GM21737 (cell line): ENCODE measurements at regions not wholly inside any gene's neighbourhood (a gene's known extent, or its start where the extent isn't known, plus 50 kb on each side); places are given as distances from the start of the nearest gene placed in this dataset.

Experiments
- ATAC-seq: cut with Tn5 transposase; IDR thresholded peaks from one replicate; pipeline ENCODE4 v1.9.1; 2021; ENCODE audit warnings: mild to moderate bottlenecking, moderate library complexity; ENCODE audit not compliant: unreplicated experiment

DNA sequence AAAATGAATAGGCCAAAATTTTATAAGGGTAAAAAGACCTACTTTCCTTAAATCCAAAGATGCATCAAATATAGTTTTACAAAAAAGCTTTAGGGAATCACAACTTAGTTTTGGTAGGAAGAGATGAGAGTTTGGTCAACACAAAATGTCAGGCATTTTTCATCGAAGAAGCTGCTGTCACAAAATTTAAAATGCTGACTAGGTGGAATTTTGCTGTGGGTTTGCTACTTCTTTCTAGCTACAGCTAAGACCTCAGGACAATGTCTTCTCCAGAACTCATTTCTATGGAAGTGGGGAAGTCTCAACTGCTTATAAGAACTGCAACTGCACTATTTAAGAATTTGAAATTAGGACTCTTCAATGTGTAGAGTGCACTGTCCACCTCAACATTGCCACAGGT, 351.1 kb downstream of the HAO1 start:
- no peak for ATAC-seq

DNA sequence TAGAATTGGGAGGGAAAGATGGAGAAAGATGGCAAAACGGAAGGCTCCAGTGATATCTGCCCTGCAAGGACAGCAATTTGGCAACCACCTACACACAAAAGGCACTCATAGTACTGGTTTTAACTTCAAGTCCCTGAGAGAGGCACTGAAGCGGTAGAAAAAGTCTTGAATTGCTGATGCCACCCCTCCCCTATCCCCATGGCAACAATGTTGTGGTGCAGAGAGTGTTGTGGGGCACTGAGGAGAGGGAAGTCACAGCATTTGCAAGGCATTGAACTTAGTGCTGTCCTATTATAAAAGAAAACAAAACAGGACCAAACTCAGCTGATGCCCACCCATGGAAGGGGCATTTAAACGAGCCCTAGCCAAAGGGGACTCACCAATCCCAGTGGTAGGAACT, 343.7 kb downstream of the HAO1 start:
- ATAC-seq: no peak

DNA sequence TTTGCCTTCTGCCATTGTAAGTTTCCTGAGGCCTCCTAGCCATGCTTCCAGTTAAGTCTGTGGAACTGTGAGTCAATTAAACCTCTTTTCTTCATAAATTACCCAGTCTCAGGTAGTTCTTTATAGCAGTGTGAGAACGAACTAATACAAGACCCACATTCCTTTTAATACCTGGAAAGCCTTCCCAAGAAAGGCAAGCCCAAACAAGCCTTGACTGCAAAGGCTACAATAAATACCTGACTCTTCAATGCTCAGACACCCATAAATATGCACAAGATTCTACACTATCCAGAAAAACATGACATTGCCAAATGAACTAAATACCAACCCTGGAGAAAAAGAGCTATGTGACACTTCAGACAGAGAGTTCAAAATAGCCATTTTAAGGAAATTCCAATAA, 338.8 kb downstream of the HAO1 start:
- no peak for ATAC-seq

DNA sequence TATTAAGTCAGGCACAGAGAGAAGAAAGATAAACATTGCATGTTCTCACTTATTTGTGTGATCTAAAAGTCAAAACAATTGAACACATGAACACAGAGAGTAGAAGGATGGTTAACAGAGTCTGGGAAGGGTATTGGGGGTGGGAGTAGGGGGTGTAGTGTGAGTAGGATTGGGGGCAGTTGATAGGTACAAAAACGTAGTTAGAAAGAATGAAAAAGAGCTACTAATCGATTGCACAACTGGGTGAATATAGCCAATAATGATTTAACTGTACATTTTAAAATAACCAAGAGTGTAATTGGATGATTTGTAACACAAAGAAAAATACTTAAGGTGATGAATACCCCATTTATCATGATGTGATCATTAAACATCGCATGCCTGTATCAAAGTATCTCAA, 333.3 kb downstream of the HAO1 start:
- no peak for ATAC-seq

DNA sequence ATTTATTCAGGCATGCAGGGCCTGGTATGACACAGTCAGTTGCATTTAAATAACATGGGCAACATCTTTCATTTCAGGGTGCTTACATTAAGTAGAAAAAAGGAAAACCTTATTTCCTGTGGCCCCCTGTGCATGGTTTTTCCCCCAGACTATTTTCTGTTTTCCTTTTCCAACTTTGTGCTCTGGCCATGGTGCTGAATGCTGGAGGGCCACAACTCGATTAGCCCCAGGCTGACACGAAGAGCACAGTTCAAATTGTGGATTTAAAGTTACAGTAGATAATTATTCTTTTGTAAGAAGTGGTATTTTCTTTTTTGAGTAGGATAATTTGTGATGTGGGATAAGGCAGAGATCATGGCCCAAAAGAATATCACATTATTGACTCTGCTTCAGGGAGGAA, 332.0 kb downstream of the HAO1 start:
- ATAC-seq: no peak

DNA sequence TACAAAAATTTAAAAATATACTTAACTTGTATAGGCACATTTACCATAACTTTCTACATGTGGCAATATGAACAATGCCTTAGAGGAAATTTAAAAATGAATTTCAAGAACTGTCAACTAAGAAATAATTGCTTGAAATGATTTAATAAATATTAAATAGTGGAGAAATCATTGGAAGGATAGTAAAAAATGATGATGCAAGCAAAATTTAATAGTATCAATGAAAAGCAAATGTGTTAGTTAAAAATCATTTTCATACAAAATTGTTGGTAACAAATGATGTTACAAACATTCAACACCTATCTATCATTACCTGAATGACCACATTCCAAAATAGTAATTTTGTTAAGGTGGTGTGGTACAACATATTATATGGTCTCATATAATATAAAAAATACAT, 331.0 kb downstream of the HAO1 start:
- ATAC-seq: no peak

DNA sequence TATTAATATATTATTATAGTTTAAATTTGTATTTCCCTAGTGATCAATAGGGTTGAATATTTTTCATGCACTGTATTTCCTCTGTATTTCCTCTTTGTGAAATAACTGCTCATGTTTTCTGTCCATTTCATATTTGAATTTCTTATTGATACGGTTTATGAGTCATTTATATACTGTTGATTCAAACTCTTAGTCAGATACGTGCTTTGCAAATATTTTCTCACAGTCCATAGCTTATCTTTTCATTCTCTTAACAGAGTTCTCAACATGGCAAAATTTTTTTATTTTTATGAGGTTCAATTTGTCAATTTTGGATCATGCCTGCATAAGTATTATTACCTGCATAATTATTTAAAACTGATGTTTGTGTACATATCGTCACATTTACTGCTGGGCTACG, 329.6 kb downstream of the HAO1 start:
- no peak for ATAC-seq

DNA sequence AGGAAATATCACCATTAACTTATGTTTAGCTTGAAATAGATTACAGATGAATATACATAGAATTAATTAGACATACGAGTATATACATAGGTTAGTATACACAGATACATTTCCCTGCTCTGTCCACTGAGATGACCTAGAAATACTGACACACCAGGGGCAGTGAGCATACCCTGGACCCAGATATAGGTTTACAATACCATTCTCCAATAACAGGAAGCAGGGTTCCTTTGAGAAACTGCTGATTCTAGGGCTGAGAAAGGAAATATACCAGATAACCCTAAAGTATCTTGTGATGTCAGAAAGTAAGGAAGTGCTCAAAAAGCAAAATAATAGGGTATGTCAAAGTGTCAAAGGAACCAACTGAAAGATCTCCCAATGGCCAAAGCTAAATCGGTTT, 322.5 kb downstream of the HAO1 start:
- no peak for ATAC-seq

DNA sequence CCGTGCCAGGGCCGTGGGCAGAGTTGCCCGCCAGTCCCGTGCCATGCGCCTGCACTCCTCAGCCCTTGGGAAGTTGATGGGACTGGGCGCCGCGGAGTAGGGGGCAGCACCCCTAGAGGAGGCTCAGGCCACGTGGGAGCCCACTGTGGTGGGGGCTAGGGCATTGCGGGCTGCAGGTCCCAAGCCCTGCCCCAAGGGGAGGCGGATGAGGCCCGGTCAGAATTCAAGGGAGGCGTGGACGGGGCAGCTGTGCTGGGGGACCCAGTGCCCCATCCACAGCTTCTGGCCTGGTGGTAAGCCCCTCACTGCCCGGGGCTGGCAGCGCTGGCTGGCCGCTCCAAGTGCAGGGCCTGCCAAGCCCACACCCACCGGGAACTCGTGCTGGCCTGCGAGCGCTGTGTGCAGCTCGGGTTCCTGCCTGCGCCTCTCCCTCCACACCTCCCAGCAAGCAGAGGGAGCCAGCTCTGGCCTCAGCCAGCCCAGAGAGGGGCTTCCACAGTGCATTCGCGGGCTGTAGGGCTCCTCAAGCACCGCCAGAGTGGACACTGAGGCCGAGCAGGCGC, 317.8 kb downstream of the HAO1 start:
- ATAC-seq: no peak

DNA sequence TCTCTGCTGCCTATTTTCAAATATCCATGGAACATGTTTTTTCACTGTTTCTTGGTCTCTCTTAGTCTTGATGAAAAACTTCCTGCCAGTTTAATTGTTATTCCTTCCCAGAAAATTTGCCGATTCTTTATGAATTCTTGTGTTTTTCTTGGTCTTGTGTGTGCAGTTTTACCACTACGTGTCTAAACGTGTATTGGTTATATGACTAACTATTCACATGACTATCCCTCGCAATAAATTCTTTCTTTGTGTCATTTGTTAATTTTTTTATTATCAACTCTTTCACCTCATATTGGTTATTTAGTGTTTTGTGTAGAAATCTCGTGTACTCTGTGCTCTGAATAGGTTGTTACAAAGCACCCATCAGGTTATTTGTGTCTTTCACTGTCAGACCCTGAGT, 315.4 kb downstream of the HAO1 start:
- no peak for ATAC-seq

DNA sequence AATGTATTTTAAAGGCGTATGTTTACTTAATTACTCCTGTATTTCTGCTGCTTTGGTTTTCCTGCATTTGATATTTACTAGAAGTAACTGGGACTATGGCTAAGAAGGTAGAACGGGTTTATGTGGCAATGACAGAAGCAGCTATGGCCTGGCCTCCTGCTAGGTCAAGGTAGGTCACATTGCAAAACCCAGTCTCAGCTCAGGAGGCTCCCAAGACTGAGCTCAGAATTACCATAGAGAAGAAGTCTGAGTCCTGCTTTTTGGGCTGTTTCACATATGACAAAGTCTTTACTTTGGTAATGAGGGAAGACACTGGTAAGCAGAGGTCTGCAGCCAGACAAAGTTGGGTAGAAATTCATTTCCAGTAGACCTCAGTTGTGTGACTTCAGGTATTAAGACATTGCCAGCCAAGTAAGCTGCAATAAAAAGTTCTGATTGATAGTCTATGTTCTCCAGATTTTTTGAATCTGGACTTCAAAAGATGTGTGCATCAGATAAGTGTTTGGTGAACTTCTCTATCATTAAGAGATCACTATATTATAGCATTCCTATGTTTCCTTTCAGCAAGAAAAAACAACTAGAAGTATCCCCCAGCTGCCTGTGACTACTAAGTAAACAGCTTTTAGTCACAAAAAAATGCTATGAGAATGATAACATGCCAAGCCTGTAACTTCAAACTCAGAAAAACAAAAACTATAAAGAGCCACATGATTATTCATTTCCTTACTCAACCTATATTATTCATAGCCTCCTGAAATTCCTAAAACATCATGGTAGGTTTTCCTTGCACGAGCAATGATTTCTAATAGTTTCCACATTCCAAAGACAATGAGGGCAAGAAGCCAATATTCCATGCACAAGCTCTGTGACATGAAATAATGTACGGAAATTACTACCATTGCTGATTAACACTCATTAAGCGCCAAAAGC, 312.3 kb downstream of the HAO1 start:
- no peak for ATAC-seq

DNA sequence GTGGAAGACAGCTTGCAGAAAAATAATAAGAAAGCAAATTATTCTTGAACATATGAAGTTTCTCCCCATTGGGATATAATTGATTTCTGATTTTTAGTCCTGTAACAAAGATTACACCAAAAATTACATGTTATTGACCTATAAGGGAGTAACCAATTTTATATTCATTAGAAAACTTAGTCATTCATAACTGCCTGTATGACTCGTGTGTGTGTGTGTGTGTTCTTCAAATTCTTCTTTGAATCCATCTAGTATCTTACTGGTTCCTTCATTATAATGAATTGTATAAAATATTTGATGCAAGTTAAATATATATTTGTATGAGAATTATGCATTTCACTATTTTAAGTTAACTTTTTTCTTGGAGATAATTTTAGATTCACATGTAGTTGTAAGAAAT, 310.4 kb downstream of the HAO1 start:
- ATAC-seq: no peak

DNA sequence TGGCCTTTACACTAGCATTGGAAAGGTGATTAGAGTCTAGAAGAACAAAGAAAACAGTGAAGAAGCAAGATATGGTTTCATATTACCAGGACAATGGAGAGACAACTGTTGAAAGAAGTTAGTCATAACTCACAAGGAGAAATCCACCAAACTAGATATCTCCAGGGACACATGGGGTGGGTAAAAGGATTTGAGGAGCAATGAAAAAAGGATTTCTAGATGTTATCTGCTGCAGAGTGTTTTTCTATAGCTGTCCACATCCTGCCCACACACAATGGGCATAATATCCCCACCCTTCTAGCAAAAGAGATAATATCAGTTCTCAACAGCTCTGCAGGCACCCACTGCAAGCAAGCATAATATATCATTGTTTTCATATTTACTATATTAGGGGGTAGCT, 303.1 kb downstream of the HAO1 start:
- no peak for ATAC-seq

DNA sequence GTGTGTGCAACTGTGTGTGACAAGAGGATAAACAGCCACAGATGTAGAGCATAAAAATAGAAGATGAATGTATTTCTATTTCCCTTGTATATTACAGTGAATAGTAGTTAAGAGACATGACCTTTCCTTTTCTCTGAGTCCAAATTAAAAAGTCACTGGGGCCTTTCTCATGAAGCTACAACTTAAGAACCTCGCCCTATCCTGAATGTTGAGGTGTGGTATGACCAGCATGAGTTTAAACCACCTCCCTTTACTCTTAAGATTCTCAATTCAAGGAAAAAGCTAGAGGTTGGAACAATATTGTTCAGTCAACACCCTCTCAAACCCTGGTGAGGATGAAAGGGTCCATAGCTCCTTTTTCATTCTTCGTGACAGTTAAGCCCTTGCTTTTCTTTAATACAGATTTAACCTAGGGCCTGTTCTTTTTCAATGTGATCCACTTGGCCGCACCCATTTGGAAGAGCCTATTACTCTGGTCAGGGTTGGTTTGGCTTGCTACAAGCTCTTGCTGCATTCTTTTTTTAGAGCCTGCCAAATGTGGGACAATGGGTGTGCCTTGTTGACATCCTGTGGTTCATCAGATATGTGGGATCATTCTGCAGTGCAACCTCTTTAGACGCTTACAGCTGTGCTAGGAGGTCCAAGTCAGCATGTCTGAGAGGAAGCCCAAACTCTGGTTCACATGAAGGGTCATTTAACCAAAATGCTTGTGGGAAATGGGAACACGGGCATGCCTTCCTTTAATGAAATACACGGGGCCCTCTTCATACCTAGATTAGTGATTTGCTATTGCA, 290.0 kb downstream of the HAO1 start:
- no peak for ATAC-seq

DNA sequence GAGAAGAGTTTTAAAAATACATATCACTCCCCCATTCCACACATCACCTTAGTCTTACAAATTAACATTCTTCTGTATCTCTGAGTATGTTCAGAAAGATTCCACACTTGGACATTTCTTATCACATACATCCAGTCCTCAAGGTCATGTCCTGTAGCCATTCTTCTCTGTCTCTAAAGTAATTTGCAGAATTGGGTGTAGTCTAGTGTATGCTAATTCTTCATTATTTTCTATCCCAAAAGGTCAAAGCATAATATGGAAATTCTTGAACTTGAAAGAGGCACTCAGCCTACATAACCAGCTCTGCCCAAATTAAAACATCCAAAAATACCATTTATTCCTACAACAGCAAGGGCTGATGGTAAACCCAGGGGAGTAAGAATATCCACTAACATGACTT, 286.0 kb downstream of the HAO1 start:
- no peak for ATAC-seq

DNA sequence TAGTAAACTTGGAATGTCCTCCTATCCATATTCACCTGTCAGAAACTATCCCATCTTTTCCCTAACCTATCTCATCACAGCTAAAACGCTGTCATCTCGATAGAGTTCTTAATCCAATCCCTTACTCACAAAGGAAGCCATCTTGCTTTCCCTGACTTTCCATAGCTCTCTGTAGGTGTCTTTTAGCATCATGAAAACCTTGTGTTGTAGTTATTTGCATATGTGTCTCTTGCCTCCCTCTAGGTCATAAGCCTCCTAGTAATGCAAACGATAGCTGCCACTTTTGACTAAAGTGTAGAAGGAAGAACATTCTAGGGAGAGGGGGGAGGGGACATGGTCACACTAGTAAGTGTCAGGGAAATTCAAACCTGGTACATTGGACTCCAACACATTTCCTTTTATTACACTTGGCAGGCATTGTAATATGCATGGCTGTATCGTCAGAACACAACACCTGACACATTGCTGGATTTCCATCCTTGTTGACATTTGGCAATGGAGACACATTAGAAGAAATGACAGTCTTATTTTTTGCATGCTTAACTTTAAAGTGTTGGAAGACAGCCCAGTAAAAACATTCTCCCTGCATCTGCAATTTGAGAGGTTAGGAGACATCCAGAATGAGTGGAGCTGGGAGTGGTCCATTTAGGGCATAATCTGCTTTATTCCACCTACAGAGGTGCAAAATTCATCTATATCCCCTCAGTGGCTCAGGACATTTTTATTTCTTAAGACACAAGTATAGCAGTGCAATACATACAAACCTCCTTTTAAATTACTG, 283.4 kb downstream of the HAO1 start:
- ATAC-seq: no peak

DNA sequence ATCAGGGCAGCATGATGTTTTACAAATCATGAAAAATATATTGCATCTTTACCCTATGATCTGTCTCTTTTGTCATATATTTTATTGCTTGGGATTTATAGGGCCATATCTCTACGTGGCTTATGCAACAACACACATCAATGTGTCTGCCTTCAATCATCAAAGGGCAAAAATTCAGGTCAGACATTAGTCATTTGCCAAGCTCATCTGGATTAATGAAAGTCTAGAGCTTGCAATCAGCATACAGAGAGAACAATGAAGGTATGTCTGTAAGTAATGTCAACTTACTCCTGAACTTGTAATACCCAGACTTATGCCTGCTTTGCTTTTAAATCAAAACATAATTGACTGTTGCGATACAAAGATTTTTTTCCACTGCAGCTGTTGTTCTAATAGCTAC, 282.7 kb downstream of the HAO1 start:
- no peak for ATAC-seq

DNA sequence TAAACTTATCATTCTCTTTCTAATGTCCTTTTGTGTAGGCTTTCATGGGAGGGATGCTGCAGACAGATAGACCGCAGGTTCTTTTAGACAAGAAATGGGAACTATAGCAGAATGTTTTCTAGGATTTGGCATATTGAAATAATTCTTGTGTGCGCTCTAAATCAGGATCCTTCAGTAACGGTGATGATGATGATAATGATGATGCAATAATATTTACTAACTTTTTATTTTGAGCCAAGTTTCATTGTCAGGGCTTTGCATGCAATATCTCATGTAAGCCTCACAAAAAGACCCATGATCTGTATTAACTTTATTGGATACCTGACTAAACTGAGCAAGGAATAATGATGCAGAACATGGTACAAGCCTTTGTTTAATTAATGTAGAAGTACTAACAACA, 280.1 kb downstream of the HAO1 start:
- ATAC-seq: no peak

DNA sequence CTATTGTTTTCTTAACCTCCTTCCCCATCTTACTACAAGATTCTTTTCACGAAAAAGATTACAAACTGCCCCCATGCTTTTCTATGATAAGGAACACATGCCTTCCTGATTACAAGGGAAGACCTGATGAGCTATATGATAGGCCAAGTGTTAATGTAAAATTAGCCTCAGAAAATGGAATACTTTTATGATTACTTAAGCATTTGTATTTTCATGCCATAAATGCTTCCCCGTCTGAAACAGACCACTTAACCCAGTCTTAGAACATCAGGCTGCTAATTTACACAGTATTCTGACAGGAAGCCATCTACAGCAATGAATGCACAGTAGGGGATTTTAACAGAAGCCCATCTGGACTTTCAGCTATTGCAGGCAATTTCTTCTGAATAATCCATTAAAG, 274.9 kb downstream of the HAO1 start:
- ATAC-seq: no peak

DNA sequence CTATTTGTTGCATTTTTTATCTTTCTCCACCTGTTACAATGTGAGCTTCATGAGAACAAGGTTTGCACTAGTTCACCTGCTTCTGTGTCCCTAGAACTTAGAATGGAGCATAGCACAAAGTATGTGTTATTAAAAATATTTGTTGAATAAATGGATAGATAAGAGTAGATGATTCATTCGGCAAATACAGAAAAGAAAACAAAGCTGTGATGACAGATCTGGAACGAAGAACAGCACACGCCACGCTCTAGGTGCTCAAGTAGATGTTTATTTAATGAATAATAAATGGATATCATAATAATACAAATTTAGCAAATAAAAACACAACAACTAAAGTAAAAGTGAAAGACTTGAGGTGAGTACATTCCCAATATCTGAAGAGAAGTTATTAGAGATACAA, 273.1 kb downstream of the HAO1 start:
- no peak for ATAC-seq

DNA sequence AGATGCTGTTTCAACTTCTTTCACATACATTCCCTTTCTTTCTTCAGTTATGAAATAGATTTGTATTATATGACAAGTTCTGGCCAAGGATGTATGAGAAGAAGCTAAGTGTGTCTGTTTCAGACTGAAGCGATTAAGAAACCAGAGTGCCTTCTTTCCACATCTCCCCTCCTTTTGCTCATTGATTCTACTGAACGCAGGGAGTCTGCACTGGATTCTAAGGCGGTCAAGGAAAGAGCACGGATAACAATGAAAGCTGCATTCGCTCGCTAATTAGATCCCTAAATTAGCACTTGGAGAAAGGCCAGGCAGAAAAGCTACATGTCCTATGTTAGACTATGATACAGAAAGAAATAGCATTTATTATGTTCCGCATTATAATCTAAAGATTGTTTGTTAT, 267.7 kb downstream of the HAO1 start:
- no peak for ATAC-seq
